ENCODE measurements at regions not wholly inside any gene's neighbourhood (a gene's known extent, or its start where the extent isn't known, plus 50 kb on each side); places are given as distances from the start of the nearest gene placed in this dataset.

GRCh38 chr1:212192261-212192998 is 92.8 kb upstream of the PPP2R5A start:
- DNase-seq, result no peak

GRCh38 chr1:212196355-212196754 is 88.9 kb upstream of the PPP2R5A start:
- no peak for DNase-seq

- DNase-seq, result no peak
Measured at GRCh38 chr1:212201461-212201860, 83.7 kb upstream of the PPP2R5A start.

GRCh38 chr1:212203630-212204029 is 81.6 kb upstream of the PPP2R5A start:
- no peak for DNase-seq

- DNase-seq, result no peak
Measured at GRCh38 chr1:212205006-212205405, 80.2 kb upstream of the PPP2R5A start.

- no peak for DNase-seq
Measured at GRCh38 chr1:212205843-212206242, 79.4 kb upstream of the PPP2R5A start.

GRCh38 chr1:212207118-212207517 is 78.1 kb upstream of the PPP2R5A start:
- DNase-seq, result no peak

GRCh38 chr1:212207822-212208520 is 77.2 kb upstream of the PPP2R5A start:
- no peak for DNase-seq

GRCh38 chr1:212208978-212209644 is 76.1 kb upstream of the PPP2R5A start:
- DNase-seq, result no peak

GRCh38 chr1:212211371-212211770 is 73.8 kb upstream of the PPP2R5A start:
- DNase-seq, result no peak

GRCh38 chr1:212212343-212212742 is 72.9 kb upstream of the PPP2R5A start:
- no peak for DNase-seq

GRCh38 chr1:212212906-212213305 is 72.3 kb upstream of the PPP2R5A start:
- DNase-seq, result no peak

- no peak for DNase-seq
Measured at GRCh38 chr1:212213784-212214183, 71.4 kb upstream of the PPP2R5A start.

- no peak for DNase-seq
Measured at GRCh38 chr1:212214325-212214724, 70.9 kb upstream of the PPP2R5A start.

- DNase-seq, result no peak
Measured at GRCh38 chr1:212215910-212216309, 69.3 kb upstream of the PPP2R5A start.

- no peak for DNase-seq
Measured at GRCh38 chr1:212217633-212218032, 67.6 kb upstream of the PPP2R5A start.

GRCh38 chr1:212218065-212218464 is 67.1 kb upstream of the PPP2R5A start:
- no peak for DNase-seq

- no peak for DNase-seq
Measured at GRCh38 chr1:212218911-212219310, 66.3 kb upstream of the PPP2R5A start.

- no peak for DNase-seq
Measured at GRCh38 chr1:212219679-212220463, 65.3 kb upstream of the PPP2R5A start.

- no peak for DNase-seq
Measured at GRCh38 chr1:212221801-212222200, 63.4 kb upstream of the PPP2R5A start.

- DNase-seq, result no peak
Measured at GRCh38 chr1:212224102-212224501, 61.1 kb upstream of the PPP2R5A start.

GRCh38 chr1:212225416-212225815 is 59.8 kb upstream of the PPP2R5A start:
- DNase-seq, result no peak

- DNase-seq, result no peak
Measured at GRCh38 chr1:212225871-212226302, 59.3 kb upstream of the PPP2R5A start.
